ENCODE measurements at regions not wholly inside any gene's neighbourhood (a gene's known extent, or its start where the extent isn't known, plus 50 kb on each side); places are given as distances from the start of the nearest gene placed in this dataset.
"Not testable (repeated sequence)": the region's sequence is repeated elsewhere in the genome, so short reads cannot be mapped to it uniquely, and the experiment has no call there.

DNA sequence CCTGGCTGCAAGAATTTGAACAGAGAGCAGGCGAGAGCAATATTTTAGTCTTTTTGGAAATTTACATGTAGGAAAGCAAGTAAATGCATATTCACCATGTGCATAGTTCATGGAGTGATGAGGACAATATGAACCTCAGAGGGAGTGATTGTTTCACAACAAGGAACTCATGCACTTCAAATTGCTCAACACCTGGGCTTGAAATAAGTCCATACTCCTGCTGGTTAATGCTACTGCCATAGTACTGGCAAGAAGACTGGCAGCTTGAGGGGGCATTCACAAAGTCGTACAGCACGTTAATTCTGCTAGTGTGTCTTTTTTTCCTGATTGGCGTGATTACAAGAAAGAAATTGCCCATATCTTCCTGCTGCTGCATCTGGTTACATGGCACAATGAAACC, 267.6 kb downstream of the PCDH17 start:
- ChIA-PET POLR2A (no interaction called here), CTCF (no interaction called here)

GRCh38 chr13:57909833-57910232, 278.3 kb downstream of the PCDH17 start:
- POLR2A ChIA-PET, result not testable (repeated sequence)
- CTCF ChIA-PET, result interaction anchor here (0.7 kb wide), 1 partner anchor 639 kb away, joined by 3 read pairs; no protein-coding TSS in a partner anchor

DNA sequence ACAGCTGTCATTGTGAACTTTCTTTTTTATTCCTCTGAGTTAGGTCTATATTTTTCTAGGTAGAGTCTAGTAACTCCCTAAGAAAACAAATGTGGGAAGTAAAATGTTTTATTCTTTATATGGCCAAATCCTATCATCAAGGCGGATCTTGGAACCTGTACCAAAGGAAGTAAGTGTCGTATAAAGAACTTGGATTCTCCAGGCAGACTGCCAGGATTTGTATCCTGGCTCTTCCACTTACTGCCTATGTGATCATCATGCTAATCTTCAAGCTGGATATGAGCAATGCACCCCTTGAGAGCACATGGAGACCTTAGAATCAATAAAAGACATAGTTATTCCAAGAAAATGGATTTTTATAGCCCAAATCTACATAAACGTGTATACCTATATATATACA, 286.5 kb downstream of the PCDH17 start:
- POLR2A ChIA-PET, result no interaction called here
- CTCF ChIA-PET, result no interaction called here

GRCh38 chr13:57918913-57919312, 287.4 kb downstream of the PCDH17 start:
- ChIA-PET CTCF (no interaction called here), POLR2A (no interaction called here)

- CTCF ChIA-PET, result no interaction called here
- POLR2A ChIA-PET, result no interaction called here
Measured at GRCh38 chr13:57925250-57925649, 293.7 kb downstream of the PCDH17 start.

DNA sequence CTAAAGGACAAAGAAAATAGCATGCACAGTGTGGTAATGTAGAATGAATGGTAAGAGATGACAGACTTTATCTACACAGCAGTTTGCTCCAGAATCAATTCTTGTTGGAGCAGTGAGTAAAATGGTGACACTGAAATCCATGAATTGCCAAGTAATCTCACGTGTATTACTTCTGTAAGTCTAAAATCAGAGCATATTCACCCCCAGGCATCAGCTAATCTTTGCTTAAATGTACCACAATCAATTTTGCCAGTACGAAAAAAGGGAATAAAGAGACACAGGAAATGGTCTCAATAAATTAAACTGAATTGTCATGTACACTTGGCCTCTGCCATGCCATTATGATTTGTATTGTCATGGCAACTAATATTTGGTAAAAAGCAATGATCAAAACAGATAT, 294.2 kb downstream of the PCDH17 start:
- CTCF ChIA-PET, result no interaction called here
- POLR2A ChIA-PET, result no interaction called here

DNA sequence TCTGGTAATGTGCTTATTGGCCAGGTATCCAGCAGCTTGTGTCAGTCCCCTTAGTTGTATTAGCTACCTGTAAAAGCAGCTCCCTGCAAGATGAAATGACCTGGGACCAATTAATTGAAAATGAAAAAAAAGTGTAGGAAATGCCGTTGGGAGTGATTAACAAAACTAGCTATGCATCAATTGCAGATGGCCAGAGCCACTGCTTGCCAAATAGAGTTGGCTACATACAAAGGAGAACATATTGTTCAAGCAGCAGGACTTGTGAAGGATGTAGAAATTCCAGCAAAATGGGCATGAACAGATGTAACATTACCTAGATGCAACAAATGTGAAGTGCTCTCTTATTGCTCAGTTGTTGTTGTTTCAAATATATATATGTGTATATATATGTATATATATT, 300.5 kb downstream of the PCDH17 start:
- ChIA-PET CTCF (no interaction called here), POLR2A (no interaction called here)

DNA sequence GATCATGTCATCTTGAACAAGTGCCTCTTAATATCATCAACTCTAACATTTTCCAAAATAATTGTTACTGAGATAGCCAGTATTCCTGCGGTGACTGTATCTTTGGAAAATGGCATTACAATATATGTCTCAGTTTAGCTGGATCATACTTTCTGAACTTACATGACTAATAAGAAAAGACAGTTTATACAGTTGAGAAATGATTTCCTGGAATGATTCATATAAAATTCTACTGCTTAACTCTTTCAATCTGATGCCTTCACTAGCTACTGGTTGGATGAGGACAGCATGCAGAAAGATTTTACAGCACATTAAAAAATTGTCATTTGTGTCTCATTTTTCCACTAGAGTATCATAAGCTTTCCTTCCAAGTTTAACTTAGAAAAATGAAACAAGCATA, 302.1 kb downstream of the PCDH17 start:
- CTCF ChIA-PET, result no interaction called here
- POLR2A ChIA-PET, result no interaction called here

DNA sequence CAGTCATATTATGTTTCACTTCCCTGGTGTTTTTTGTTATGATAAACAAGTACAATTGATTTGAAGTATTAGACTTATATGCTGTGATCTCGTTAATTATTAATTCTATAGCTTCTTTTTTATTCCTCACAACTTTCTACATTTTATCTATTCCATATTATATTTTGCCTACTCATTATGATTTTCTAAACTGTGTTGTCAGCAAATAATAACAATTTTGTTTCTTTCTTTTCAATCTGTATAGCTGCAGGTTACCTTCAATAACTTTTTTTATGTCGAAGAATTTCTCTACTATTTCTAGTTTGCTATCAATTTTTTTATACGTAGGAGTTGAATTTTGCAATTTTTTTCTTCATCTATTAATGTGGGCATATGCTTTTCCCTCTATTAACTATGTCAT, 304.4 kb downstream of the PCDH17 start:
- CTCF ChIA-PET, result no interaction called here
- POLR2A ChIA-PET, result no interaction called here

- CTCF ChIA-PET, result no interaction called here
- POLR2A ChIA-PET, result no interaction called here
Measured at GRCh38 chr13:57946361-57946760, 314.8 kb downstream of the PCDH17 start.

DNA sequence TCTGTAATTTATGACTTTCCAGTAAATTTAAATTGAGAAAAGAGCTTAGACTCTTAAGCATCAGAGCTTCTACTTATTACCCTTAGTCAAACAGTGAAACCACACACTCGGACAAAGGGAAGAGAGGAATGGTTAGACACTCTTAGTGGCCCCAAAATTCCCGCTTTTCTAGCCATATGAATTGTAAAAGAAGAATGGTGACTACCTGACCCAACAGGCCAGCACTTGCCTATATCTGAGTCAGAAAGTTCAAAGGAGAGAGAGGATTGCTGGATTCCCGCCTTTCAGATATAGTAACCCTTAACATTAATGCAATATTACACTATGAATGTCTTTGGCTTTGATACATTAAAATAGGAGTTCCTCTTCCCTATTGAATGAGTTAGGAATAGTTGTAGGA, 317.3 kb downstream of the PCDH17 start:
- CTCF ChIA-PET, result no interaction called here

GRCh38 chr13:57969951-57970350, 338.4 kb downstream of the PCDH17 start:
- ChIA-PET CTCF (no interaction called here), POLR2A (no interaction called here)

More for the DNA sequence above, 317.3 kb downstream of the PCDH17 start:
- POLR2A ChIA-PET, result no interaction called here

GRCh38 chr13:57970404-57970803, 338.9 kb downstream of the PCDH17 start:
- ChIA-PET CTCF (no interaction called here), POLR2A (no interaction called here)

- POLR2A ChIA-PET, result no interaction called here
- CTCF ChIA-PET, result no interaction called here
Measured at GRCh38 chr13:57982782-57983181, 351.2 kb downstream of the PCDH17 start.

DNA sequence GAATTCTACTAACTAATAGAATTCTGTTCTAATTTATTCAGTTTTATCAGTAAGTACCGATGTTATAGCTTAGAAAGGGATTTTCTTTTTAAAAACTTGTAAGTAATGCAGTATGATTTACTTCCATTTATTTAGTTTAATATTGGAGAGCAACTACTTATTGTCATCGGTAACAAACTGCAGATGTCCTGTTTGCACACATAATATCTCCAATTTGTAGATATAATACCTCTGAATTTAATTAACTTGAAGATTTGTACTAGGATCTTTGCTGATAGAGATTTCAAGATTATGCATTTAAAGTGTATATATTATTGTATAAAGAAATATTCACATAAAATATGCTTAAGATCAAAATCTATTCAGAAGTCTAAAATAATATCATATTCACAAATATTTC, 356.7 kb downstream of the PCDH17 start:
- POLR2A ChIA-PET, result no interaction called here
- CTCF ChIA-PET, result no interaction called here

DNA sequence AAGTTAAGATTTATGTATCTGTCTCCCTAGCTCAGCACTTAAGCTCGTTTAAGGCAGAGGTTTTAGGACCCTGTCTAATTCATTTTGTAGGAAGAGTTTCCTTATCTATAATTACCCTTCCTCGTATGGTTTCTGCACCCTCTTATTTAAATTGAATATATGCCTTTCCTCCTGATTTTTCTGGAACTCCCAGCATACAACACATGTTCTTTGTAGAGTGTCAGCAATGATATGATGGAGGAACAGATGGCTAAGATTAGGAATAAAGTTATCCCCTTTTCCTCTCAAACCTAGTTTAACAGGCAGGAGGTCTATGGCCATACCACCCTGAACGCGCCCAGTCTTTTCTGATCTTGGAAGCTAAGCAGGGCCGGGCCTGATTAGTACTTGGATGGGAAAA, 359.5 kb downstream of the PCDH17 start:
- ChIA-PET POLR2A (no interaction called here), CTCF (no interaction called here)

DNA sequence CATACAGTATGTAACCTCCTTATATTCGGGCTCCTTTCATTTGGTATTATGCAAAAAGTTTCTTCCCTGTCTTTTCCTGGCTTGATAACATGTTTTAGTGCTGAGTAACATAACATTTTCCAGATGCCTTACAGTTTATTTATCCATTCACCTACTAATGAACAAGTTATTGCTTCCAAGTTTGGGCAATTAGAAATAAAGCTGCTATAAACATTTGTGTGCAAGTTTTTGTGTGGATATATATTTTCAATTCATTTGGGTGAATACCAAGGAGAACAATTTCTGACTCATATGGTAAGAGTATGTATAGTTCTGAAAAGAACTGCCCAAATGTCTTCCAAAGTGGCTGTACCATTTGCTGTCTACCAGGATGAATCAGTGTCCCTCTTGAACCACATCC, 360.9 kb downstream of the PCDH17 start:
- POLR2A ChIA-PET, result no interaction called here
- CTCF ChIA-PET, result no interaction called here

DNA sequence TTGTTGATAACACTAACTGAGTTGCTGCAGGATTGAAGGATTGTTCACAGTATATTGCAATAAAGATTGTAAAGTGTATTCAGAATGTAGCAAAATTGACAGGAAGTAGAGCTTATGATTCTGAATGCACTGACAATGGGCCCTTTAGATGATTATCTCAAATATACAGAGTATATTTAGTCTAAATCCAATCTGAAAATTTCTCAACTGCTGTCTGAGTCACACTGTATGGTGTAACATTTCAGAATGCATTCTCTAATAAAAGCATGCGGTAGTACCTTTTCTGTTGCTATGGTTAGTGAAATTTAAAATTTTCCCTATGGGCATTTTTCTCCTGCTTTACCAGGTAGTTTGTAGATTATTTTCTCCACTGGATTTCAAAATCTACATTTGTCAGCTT, 365.2 kb downstream of the PCDH17 start:
- POLR2A ChIA-PET, result no interaction called here
- CTCF ChIA-PET, result no interaction called here

DNA sequence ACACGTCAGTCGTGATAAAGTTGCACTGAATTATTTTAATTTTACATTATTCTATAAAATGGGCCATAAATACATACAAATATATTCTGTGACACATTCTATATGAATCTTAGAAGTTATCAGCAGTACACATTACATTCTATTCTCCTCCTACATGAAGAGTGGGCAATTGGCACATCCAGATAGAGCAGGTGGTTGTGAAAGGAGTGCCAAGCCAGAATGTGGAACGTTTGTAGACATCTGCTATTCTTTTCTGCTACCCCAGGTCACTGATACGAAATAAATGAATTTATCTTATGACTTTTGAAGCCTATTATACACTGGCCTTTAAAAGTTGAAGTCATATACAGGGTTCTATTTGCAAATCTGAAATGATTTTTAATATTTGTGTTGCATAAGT, 373.2 kb downstream of the PCDH17 start:
- ChIA-PET POLR2A (no interaction called here), CTCF (no interaction called here)

- ChIA-PET CTCF (no interaction called here), POLR2A (no interaction called here)
Measured at GRCh38 chr13:58018020-58018419, 386.5 kb downstream of the PCDH17 start.

DNA sequence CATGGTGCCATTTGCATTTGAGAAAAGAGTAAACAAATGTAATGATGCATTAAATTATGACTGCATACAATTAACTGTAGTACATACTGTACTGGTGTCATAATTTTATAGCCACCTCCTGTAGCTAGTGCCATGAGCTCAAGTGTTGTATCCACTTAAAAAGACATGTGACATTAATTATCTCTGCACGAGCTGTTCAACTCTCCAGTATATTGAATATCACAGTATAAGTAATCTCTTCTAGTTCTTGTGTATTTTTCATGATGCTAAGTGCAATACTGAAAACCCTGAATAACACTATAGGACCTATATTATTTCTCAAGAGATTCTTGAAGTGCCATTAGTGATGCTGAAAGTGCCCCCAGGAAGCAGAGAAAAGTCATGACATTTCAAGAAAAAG, 387.3 kb downstream of the PCDH17 start:
- ChIA-PET POLR2A (no interaction called here), CTCF (no interaction called here)

GRCh38 chr13:58024103-58024502, 392.6 kb downstream of the PCDH17 start:
- ChIA-PET POLR2A (no interaction called here), CTCF (no interaction called here)

DNA sequence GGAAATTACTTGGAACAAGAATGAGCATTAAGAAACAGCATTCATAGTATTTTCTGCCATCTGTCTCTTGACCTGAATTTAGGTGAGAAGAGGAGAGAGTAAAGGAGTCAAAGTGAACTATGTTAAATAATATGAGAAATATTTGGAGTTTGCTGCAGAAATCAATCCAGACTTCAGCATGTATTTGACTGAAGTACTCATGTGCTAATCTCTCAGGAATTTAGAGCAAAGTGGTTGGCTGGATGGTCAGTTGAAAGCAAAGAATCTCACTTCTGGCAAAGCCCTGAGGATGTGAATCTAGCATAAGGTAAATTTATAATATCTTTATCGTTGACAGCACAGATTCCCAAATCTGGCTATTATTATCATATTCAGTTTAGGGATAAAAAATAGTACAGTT, 394.3 kb downstream of the PCDH17 start:
- ChIA-PET POLR2A (no interaction called here), CTCF (no interaction called here)

Data from activated CD8-positive, alpha-beta memory T cell treated with anti-CD3 and anti-CD28 coated beads for 36 hours (primary cell).